ENCODE measurements at regions not wholly inside any gene's neighbourhood (a gene's known extent, or its start where the extent isn't known, plus 50 kb on each side); places are given as distances from the start of the nearest gene placed in this dataset.
A peak's percentile ranks its signal among the peaks of the same experiment; 100 is the strongest.
"Not testable (repeated sequence)": the region's sequence is repeated elsewhere in the genome, so short reads cannot be mapped to it uniquely, and the experiment has no call there.

- not testable (repeated sequence) for DNase-seq
Measured at GRCh38 chr5:34096033-34096432, 53.0 kb upstream of the C1QTNF3 start.

DNA sequence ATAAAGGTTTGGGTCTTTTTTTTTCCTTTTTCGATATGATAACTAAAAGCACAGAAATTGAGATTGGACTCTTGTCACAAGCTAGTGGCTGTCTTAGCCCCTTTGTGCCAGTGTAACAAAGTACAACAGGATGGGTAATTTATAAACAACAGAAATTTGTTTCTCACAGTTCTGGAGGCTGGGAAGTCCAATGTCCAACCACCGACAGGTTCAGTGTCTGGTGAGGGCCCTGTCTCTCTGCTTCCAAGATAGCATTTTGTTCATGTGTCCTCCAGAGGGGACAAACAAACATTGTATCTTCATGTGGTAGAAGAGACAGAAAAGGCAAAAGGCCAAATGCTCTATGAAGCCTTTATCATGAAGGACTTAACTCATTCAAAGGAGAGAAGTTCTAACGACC lies 56.9 kb upstream of the C1QTNF3 start:
- not testable (repeated sequence) for DNase-seq

- not testable (repeated sequence) for DNase-seq
Measured at GRCh38 chr5:34101567-34101966, 58.6 kb upstream of the C1QTNF3 start.

GRCh38 chr5:34108897-34109296 lies 65.9 kb upstream of the C1QTNF3 start:
- DNase-seq: not testable (repeated sequence)

GRCh38 chr5:34124280-34124679 lies 81.3 kb upstream of the C1QTNF3 start:
- DNase-seq: not testable (repeated sequence)

DNA sequence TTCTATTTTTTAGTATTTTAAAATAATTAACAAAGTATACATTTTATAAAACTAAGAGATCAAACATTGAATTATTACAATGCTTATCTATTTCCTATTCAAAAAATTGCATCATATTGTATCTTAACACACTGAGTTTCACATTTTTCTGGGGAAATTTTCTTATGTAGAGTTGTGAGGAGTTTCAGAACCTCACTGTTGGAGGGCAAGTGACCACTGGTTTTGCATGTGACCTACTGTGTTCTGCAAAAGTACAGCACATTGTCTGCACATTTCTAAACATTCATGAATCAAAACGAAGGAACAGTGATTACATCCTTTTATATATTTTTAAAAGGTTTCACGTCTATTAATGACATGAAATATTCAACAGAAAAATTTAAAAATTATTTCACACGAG lies 82.3 kb upstream of the C1QTNF3 start:
- DNase-seq: not testable (repeated sequence)

GRCh38 chr5:34126741-34127140 lies 83.7 kb upstream of the C1QTNF3 start:
- not testable (repeated sequence) for DNase-seq

DNA sequence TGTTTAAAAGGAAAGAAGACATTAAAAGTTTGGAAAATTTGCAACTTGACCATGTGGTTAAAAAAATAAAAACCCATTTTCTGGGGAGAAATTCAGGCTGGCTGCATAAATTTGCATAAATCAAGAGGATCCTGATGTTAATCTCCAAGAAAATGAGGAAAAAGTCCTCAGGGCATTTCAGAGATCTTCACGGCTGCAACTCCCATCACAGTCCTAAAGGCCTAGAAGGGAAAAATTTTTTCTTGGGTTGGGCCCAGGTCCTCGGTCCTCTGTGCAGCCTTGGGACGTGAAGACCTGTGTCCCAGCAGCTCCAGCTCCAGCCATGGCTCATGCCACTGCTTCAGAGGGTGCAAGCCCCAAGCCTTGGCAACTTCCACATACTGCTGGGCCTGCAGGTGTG lies 84.8 kb upstream of the C1QTNF3 start:
- DNase-seq: not testable (repeated sequence)

DNA sequence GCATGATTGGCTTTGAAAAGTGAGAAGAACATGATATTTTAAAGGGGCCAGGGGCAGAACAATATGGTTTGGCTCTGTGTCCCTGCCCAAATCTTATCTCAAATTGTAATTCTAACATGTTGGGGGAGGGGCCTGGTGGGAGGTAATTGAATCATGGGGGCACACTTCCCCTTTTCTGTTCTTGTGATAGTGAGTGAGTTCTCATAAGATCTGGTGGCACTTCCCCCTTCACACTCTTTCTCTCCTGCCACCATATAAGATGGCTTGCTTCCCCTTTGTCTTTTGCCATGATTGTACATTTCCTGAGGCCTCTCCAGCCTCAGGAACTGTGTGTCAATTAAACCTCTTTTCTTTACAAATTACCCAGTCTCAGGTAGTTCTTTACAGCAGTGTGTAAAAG lies 85.9 kb upstream of the C1QTNF3 start:
- DNase-seq: not testable (repeated sequence)

DNA sequence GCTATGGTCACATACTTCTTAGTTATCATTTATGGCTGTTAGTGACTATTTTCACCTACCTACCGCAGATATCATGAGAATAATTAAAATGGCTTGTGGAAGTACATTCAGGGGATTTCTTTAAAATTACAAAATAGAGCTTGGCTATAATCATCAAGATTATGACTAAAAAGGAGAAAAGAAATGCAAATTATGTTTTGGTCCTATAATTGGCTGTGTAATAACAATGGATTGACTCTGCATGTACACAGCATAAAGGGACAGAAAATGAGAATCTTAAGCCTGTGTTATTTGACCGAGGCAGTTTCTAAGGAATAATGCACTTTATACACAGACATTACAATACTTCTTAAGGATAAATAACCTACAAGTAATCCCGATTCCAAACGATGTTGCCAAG lies 112.0 kb upstream of the C1QTNF3 start:
- not testable (repeated sequence) for DNase-seq

DNA sequence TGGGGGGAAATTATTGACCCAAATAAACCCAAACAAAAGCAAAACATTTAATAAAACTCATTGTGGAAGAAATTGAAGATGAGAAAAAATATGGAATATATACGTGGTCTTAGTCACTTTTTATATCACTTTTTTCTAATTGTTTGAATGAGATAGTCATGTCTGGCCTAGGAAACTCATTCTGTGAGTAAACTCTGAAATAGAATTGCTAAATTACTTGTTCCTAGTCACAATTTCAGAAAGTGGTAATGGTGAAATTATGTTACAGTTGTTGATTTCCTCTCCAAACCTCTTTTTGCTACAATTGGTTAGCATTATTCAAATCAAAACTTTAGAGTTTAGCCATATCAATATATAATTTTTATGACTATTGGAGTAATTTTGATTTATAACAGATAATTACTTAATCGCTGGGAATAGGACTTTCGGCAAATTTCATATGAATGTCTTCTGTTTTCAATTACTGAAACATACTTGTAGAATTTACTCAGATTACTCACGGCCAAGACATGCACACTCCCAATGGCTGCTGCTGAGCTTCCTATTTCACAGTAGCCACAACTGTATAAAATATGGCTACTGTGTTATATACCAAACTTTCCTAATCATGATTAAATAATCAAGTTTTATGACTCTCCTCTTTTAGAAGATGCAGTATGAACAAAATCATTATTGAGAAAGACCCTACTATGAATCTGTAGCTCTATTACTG lies 113.8 kb upstream of the C1QTNF3 start:
- not testable (repeated sequence) for DNase-seq

- peak; percentile 15 for DNase-seq
Measured at GRCh38 chr5:34160904-34161303, 117.9 kb upstream of the C1QTNF3 start.

- DNase-seq: not testable (repeated sequence)
Measured at GRCh38 chr5:34171398-34171797, 128.4 kb upstream of the C1QTNF3 start.

GRCh38 chr5:34179453-34180190 lies 136.6 kb upstream of the C1QTNF3 start:
- not testable (repeated sequence) for DNase-seq

DNA sequence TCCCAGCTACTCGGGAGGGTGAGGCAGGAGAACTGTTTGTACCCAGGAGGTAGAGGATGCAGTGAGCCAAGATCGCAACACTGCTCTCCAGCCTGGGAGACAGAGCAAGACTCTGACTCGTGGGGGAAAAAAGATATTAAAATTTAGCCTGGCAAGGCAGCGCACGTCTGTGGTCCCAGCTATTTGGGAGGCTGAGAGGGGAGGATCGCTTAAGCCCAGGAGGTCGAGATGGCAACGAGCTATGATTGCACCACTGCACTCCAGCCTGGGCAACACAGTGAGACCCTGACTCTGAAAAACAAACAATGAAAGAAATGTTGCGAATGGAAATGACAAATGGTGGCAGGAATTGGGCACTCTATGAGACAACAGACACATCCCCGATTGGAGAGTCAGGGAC lies 137.2 kb upstream of the C1QTNF3 start:
- not testable (repeated sequence) for DNase-seq

DNA sequence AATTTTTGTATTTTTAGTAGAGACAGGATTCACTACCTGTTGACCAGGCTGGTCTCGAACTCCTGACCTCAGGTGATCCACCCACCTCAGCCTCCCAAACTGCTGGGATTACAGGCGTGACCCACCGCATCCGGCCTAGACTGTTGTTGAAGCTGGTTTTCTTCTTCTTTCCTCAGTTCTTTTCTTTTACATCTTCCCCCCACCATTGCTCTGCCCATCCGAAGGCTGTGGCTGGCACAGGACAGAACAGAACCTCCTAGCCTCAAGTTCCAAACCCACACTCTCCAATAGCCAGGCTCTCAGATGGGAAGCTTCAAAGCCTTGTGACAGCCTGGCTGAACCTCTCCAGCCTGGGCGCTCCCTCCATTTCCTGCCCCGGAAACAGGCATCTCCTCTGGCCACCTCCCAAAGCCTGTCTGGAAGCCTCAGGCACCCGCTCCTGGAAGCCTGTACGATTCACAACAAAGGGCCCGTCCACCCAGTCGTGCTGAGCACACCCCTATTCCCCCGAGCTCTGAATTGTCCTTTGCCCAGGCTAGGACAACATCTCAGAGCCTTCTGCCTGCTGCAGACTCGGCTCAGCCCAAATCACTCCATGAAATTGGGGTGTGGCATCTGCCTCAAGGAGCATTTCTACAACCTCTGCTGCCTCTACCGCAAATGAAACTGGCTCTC lies 138.1 kb upstream of the C1QTNF3 start:
- not testable (repeated sequence) for DNase-seq

GRCh38 chr5:34185005-34185404 lies 142.0 kb upstream of the C1QTNF3 start:
- not testable (repeated sequence) for DNase-seq

DNA sequence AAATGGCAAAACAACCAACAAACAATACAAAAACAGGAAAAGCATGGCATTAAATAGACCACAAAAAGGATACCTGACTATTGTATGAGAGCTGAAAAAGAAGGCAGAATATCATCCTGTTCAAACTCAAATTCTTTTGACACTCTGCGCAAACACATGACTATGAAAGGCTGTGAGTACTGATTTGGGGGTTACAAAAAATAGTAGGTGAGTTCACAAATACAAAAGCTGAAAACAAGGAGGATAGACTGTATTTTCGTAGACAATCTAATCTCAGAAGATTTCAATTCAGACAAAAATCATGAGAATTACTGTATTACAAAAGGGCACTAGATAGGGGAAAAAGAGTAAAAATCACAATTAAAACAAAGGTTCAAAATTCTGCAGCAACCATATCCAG lies 142.6 kb upstream of the C1QTNF3 start:
- not testable (repeated sequence) for DNase-seq

DNA sequence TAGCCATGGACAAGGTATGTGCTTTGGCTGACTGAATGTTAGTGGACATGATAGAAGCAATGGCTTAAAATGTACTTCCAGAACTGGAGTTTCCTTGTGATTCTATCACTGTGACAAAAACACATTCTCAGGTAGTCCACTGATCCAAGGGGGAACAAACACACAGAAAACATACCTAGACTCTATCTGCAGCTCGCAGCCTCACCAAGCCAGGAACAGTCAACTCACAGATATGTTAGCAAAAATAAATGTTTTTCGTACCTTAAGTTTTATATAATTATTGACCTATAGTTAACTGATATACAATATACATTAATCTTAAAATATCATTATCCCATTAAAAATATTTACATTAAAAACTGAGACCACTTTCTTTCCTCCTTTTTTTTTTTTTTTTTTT lies 143.1 kb upstream of the C1QTNF3 start:
- not testable (repeated sequence) for DNase-seq

- DNase-seq: not testable (repeated sequence)
Measured at GRCh38 chr5:34186865-34187264, 143.9 kb upstream of the C1QTNF3 start.

DNA sequence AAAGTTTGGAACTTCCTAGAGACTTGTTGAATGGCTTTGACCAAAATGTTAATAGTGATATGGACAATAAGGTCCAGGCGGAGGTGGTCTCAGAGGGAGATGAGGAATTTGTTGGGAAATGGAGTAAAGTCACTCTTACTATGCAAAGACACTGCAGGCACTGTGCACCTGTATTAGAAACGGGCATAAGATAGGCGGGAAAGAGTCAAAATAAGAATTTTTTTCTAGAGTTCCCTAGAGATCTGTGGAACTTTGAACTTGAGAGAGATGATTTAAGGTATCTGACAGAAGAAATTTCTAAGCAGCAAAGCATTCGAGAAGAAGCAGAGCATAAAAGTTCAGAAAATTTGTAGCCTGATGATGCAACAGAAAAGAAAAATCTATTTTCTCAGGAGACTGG lies 144.4 kb upstream of the C1QTNF3 start:
- DNase-seq: not testable (repeated sequence)

DNA sequence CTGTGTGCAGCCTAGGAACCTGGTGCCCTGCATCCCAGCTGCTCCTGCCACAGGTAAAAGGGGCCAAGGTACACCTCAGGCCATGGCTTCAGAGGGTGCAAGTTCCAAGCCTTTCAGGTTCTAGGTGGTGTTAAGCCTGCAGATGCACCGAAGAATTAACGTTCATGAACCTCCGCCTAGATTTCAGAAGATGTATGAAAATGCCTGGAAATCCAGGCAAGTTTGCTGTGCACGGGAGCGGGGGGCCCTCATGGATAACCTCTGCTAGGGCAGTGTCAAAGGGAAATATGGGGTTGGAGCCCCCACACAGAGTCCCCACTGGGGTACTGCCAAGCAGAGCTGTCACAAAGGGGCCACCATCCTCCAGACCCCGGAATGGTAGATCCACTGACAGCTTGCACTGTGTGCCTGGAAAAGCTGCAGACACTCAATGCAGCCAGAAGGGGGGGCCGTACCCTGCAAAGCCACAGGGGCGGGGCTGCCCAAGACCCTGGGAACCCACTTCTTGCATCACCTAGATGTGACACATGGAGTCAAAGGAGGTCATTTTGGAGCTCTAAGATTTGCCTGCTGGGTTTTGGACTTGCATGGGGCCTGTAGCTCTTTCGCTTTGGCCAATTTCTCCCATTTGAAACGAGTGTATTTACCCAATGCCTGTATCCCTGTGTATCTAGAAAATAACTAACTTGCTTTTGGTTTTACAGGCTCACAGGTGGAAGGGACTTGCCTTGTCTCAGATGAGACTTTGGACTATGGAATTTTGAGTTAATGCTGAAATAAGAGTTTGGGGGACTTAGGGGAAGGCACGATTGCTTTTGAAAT lies 145.2 kb upstream of the C1QTNF3 start:
- DNase-seq: peak; percentile 40

GRCh38 chr5:34189246-34189645 lies 146.2 kb upstream of the C1QTNF3 start:
- not testable (repeated sequence) for DNase-seq

Measured in femur (tissue), 1 donor.